ENCODE measurements at regions not wholly inside any gene's neighbourhood (a gene's known extent, or its start where the extent isn't known, plus 50 kb on each side); places are given as distances from the start of the nearest gene placed in this dataset.

- Histone ChIP-seq H4K20me1 (replicated peaks in 1 of 2; ENCODE audit: control insufficient read depth in 1 of 2, insufficient read depth in 2 of 2, low read length in 2 of 2) (no peaks in the 10 kb centered on the region), H2BK20ac (ENCODE audit: low read length) (peak overlapping the region; percentile 7; the same call in 1 of the 2 replicates), H3K14ac (ENCODE audit: insufficient read length) (no peak overlapping the region), H3K4me1 (replicated peaks in 1 of 4; ENCODE audit: control insufficient read depth in 3 of 4, insufficient read depth in 4 of 4, low read length in 3 of 4) (peaks cover 0 to 13% (median 6%) of the 10 kb centered on the region in 4 experiments; a peak in 4 of 7 replicates), H3K4me2 (ENCODE audit: insufficient read depth in 1 of 2, low read depth in 2 of 2, low read length in 2 of 2) (peak overlapping the region; percentile 3 to 35; a peak in 1 of 4 replicates), H4K5ac (ENCODE audit: insufficient read length, low read depth, low read length) (no peak overlapping the region), H3K18ac (ENCODE audit: extremely low read depth, low read length) (no peak overlapping the region), H4K8ac (ENCODE audit: extremely low read depth, insufficient read depth, low read length) (no peak overlapping the region), H2BK120ac (replicated peaks; ENCODE audit: low read depth, low read length) (no peak overlapping the region), H3K23ac (ENCODE audit: insufficient read length) (no peak overlapping the region), H3K9ac (replicated peaks in 1 of 4; ENCODE audit: extremely low read depth in 1 of 4, low read depth in 3 of 4, low read length in 3 of 4) (no peak overlapping the region), H2BK5ac (ENCODE audit: low read depth, low read length) (0 out of 2 replicates have a peak overlapping the region, but pooled peaks have one; percentile 19), H3K4ac (replicated peaks; ENCODE audit: insufficient read length, low read depth, low read length) (no peak overlapping the region), H3K79me1 (ENCODE audit: low read depth, low read length) (no peaks in the 10 kb centered on the region), H2BK15ac (ENCODE audit: low read length) (no peak overlapping the region), H3K23me2 (ENCODE audit: low read depth, low read length) (no peaks in the 10 kb centered on the region; the same call in 1 of the 2 replicates), H3K79me2 (ENCODE audit: control insufficient read depth in 1 of 2, insufficient read depth in 2 of 2, low read length in 2 of 2) (no peaks in the 10 kb centered on the region), H2AFZ (ENCODE audit: low read length) (peak overlapping the region; percentile 99), H3K4me3 (ENCODE audit: extremely low read depth in 1 of 4, insufficient read depth in 2 of 4, low read depth in 3 of 4, low read length in 4 of 4) (no peak overlapping the region; a peak in 1 of 8 replicates), H3K27ac (ENCODE audit: low read depth, low read length) (no peak overlapping the region), H2AK5ac (ENCODE audit: low read depth, low read length) (no peak overlapping the region), H4K91ac (replicated peaks; ENCODE audit: insufficient read length, low read length) (no peak overlapping the region), H3K27me3 (replicated peaks in 1 of 4; ENCODE audit: control insufficient read depth in 3 of 4, extremely low read depth in 1 of 4, insufficient read depth in 3 of 4, low read length in 3 of 4) (no peaks in the 10 kb centered on the region), H3K36me3 (ENCODE audit: control insufficient read depth in 2 of 4, insufficient read depth in 4 of 4, low read length in 3 of 4) (no peaks in the 10 kb centered on the region), H2BK12ac (ENCODE audit: low read depth, low read length) (peak overlapping the region; percentile 40; the same call in 1 of the 2 replicates), H3K9me3 (ENCODE audit: insufficient read depth in 2 of 2, low read depth in 1 of 2, low read length in 1 of 2) (no peaks in the 10 kb centered on the region), H3K56ac (replicated peaks; ENCODE audit: insufficient read length, low read depth, low read length) (no peak overlapping the region)
- WGBS, 2 experiments (ENCODE audit: extremely low coverage in 1 of 2, insufficient coverage in 1 of 2, insufficient read length in 1 of 2, insufficient replicate concordance in 2 of 2, low coverage in 1 of 2, low lambda C conversion rate in 2 of 2, missing lambda C conversion rate in 1 of 2) = 70% methylated on average over 5 of the region's 5 CpGs; no CpG with 5 or more reads in 1 of the 2 experiments
- FAIRE-seq (peak; percentile 24), DNase-seq (ENCODE audit: low read depth in 1 of 2, low spot score in 2 of 2) (no peak)
- ChIA-PET POLR2A (ENCODE audit: partially characterized antibody) (interaction anchor here (0.6 kb wide), 1 partner anchor 179 kb away, joined by 3 read pairs; no protein-coding TSS in a partner anchor), CTCF (ENCODE audit: partially characterized antibody) (interaction anchor here (0.6 to 0.9 kb wide), 2 partner anchors 10 to 505 kb away, joined by 3 read pairs; no protein-coding TSS in a partner anchor)
- TF ChIP-seq RBBP5 (IDR thresholded peaks at IDR 0.05; ENCODE audit: borderline replicate concordance, low read depth, low read length) = peak; percentile 42; the same call in 1 of the 2 replicates
- TF ChIP-seq TAF1 (IDR thresholded peaks at IDR 0.05; ENCODE audit: low read depth, low read length) = no peak
- 0 out of 2 replicates have a peak, but pooled peaks have one; percentile 39 for TF ChIP-seq SP1 (IDR thresholded peaks at IDR 0.05; ENCODE audit: low read depth, low read length)
These were observed 84.7 kb upstream of the ADGRF1 start for GRCh38 chr6:47126647-47127391.
